CD4-positive, alpha-beta T cell (primary cell): ENCODE measurements at regions not wholly inside any gene's neighbourhood (a gene's known extent, or its start where the extent isn't known, plus 50 kb on each side); places are given as distances from the start of the nearest gene placed in this dataset.

Source experiments
- ATAC-seq: fragments of 200-7000 bp; cut with Tn5 transposase; one replicate; pipeline ENCODE4 v1.10.0; 2022; ENCODE audit warnings: mild to moderate bottlenecking; ENCODE audit not compliant: poor library complexity
- CTCF ChIA-PET: fragments of 350-600 bp; sonication (Branson Sonifier 250); formaldehyde crosslinking; loops from one replicate; lab custom pipeline; 2021; ENCODE audit warnings: antibody characterized with exemption, inconsistent platforms; lab: Charles Lee
- POLR2A ChIA-PET: fragments of 350-600 bp; sonication (Branson Sonifier 250); formaldehyde crosslinking; loops from one replicate; lab custom pipeline; 2021; ENCODE audit warnings: antibody characterized with exemption, inconsistent platforms; lab: Charles Lee
- DNase-seq, 14 experiments: peaks; one replicate each; pipeline ENCODE4 v3.0.0-alpha.2; 2013 to 2020; ENCODE audit warnings: mixed read lengths in 2 of 14
- H3K27ac ChIP-seq, 2 donors: one replicate each; pipeline versions ENCODE4 v1.5.1 to v1.7.0; 2013; ENCODE audit warnings: low read length in 2 of 2, low read depth in 1 of 2, mild to moderate bottlenecking in 1 of 2
- H3K27me3 ChIP-seq, 2 experiments: 1 replicate in 1 of 2; 2 replicates in 1 of 2; pipeline versions ENCODE4 v1.6.1 to v1.7.0; 2013; ENCODE audit warnings: low read length in 2 of 2, control low read depth in 1 of 2, mild to moderate bottlenecking in 1 of 2, moderate library complexity in 1 of 2; ENCODE audit not compliant: insufficient read depth in 2 of 2, control insufficient read depth in 1 of 2
- H3K36me3 ChIP-seq: one replicate; pipeline ENCODE4 v1.6.1; 2013; ENCODE audit warnings: low read length, control low read depth; ENCODE audit not compliant: insufficient read depth
- H3K4me1 ChIP-seq: one replicate; pipeline ENCODE4 v1.6.1; 2013; ENCODE audit warnings: low read length, control low read depth; ENCODE audit not compliant: insufficient read depth
- H3K4me3 ChIP-seq: one replicate; pipeline ENCODE4 v1.5.1; 2013; ENCODE audit warnings: mild to moderate bottlenecking, low read length, moderate library complexity
- H3K9me3 ChIP-seq, 2 experiments: 1 replicate in 1 of 2; 2 replicates in 1 of 2; pipeline versions ENCODE4 v1.6.1 to v1.7.0; 2013; ENCODE audit warnings: low read length in 2 of 2, mild to moderate bottlenecking in 2 of 2, control low read depth in 1 of 2, moderate library complexity in 1 of 2; ENCODE audit not compliant: control insufficient read depth in 1 of 2, insufficient read depth in 1 of 2
- H3K27ac Mint-ChIP-seq: one replicate; pipeline ENCODE4 v1.8.0; 2020; ENCODE audit warnings: mixed read lengths
- H3K27me3 Mint-ChIP-seq: one replicate; pipeline ENCODE4 v1.8.0; 2021; ENCODE audit warnings: mixed read lengths
- H3K36me3 Mint-ChIP-seq: one replicate; pipeline ENCODE4 v1.8.0; 2021; ENCODE audit warnings: low read depth, mixed read lengths
- H3K4me1 Mint-ChIP-seq: one replicate; pipeline ENCODE4 v1.8.0; 2021; ENCODE audit warnings: low read depth, mixed read lengths
- H3K4me3 Mint-ChIP-seq: one replicate; pipeline ENCODE4 v1.8.0; 2020; ENCODE audit warnings: mild to moderate bottlenecking, mixed read lengths
- H3K9me3 Mint-ChIP-seq: one replicate; pipeline ENCODE4 v1.8.0; 2020; ENCODE audit warnings: mixed read lengths
- CTCF ChIP-seq: fragments of 200-600 bp; IDR thresholded peaks from one replicate; pipeline ENCODE4 v1.8.0; 2022; ENCODE audit warnings: antibody characterized with exemption, mild to moderate bottlenecking
- intact Hi-C, 2 experiments: fragments of 100-400 bp; cut with DNase I in 1 of 2; cut with micrococcal nuclease in 1 of 2; formaldehyde crosslinking; loops; one replicate each; pipeline versions ENCODE4 v1.15.1 to v1.9.0; 2023 to 2025; cut with DNase I, micrococcal nuclease

GRCh38 chr9:24413651-24414050 lies 132.0 kb downstream of the IZUMO3 start:
- DNase-seq: no peak
- peaks cover 32% of the 10 kb centered on the region for H3K9me3 Mint-ChIP-seq
- no peaks in the 10 kb centered on the region for H3K27me3 ChIP-seq
- H3K27ac Mint-ChIP-seq: no peak overlapping the region
- no peak for TF ChIP-seq CTCF
- H3K27ac ChIP-seq: no peak overlapping the region
- ATAC-seq: no peak
- peaks cover 0 to 2% of the 10 kb centered on the region in 2 experiments for H3K9me3 ChIP-seq
- intact Hi-C loops: no loop called here
- H3K36me3 Mint-ChIP-seq: no peaks in the 10 kb centered on the region
- H3K36me3 ChIP-seq: no peaks in the 10 kb centered on the region
- no peak overlapping the region for H3K4me3 Mint-ChIP-seq
- no peaks in the 10 kb centered on the region for H3K4me1 Mint-ChIP-seq
- ChIA-PET CTCF (no interaction called here), POLR2A (no interaction called here)
- no peaks in the 10 kb centered on the region for H3K4me1 ChIP-seq
- H3K27me3 Mint-ChIP-seq: no peaks in the 10 kb centered on the region
- H3K4me3 ChIP-seq: no peak overlapping the region

- CTCF ChIA-PET: no interaction called here
- no peak overlapping the region for H3K27ac Mint-ChIP-seq
Measured at GRCh38 chr9:24398466-24398865, 147.2 kb downstream of the IZUMO3 start.

GRCh38 chr9:24391095-24391494 lies 154.6 kb downstream of the IZUMO3 start:
- no peaks in the 10 kb centered on the region for H3K4me1 ChIP-seq
- TF ChIP-seq CTCF: no peak
- intact Hi-C loops: no loop called here

More at GRCh38 chr9:24398466-24398865, 147.2 kb downstream of the IZUMO3 start:
- Histone ChIP-seq H3K27ac (no peak overlapping the region), H3K9me3 (peaks cover 5 to 8% of the 10 kb centered on the region in 2 experiments), H3K4me3 (no peak overlapping the region), H3K36me3 (no peaks in the 10 kb centered on the region), H3K4me1 (no peaks in the 10 kb centered on the region), H3K27me3 (no peaks in the 10 kb centered on the region)
- ATAC-seq (no peak), DNase-seq (no peak)
- TF ChIP-seq CTCF: no peak
- Mint-ChIP-seq H3K36me3 (no peaks in the 10 kb centered on the region), H3K27me3 (no peaks in the 10 kb centered on the region), H3K4me1 (no peaks in the 10 kb centered on the region), H3K9me3 (peaks cover 18% of the 10 kb centered on the region), H3K4me3 (no peak overlapping the region)
- intact Hi-C loops: no loop called here
- POLR2A ChIA-PET: no interaction called here

More at GRCh38 chr9:24391095-24391494, 154.6 kb downstream of the IZUMO3 start:
- DNase-seq (no peak), ATAC-seq (no peak)
- Mint-ChIP-seq H3K27ac (no peak overlapping the region), H3K27me3 (no peaks in the 10 kb centered on the region), H3K4me1 (no peaks in the 10 kb centered on the region), H3K9me3 (peaks cover 21% of the 10 kb centered on the region), H3K4me3 (no peak overlapping the region), H3K36me3 (no peaks in the 10 kb centered on the region)
- no peaks in the 10 kb centered on the region for H3K36me3 ChIP-seq
- peaks cover 0 to 16% of the 10 kb centered on the region in 2 experiments for H3K9me3 ChIP-seq
- CTCF ChIA-PET: no interaction called here
- H3K4me3 ChIP-seq: no peak overlapping the region
- H3K27me3 ChIP-seq: no peaks in the 10 kb centered on the region
- POLR2A ChIA-PET: no interaction called here
- H3K27ac ChIP-seq: no peak overlapping the region
